K562 (cell line): ENCODE measurements at regions not wholly inside any gene's neighbourhood (a gene's known extent, or its start where the extent isn't known, plus 50 kb on each side); places are given as distances from the start of the nearest gene placed in this dataset.
"Not testable (repeated sequence)": the region's sequence is repeated elsewhere in the genome, so short reads cannot be mapped to it uniquely, and the experiment has no call there.

Source experiments
- EHMT2 ChIP-seq: fragments of 450-650 bp; IDR thresholded peaks from 2 replicates; pipeline ENCODE4 v1.6.1; 2018; ENCODE audit warnings: antibody characterized with exemption
- EP300 ChIP-seq: IDR thresholded peaks from 2 replicates; pipeline ENCODE4 v1.6.1; 2012; ENCODE audit warnings: low read length, improper control_type of control experiment
- POLR2AphosphoS5 ChIP-seq: IDR thresholded peaks from 2 replicates; pipeline ENCODE4 v1.6.1; 2011; ENCODE audit warnings: mild to moderate bottlenecking, low read depth, low read length, moderate library complexity; ENCODE audit not compliant: control insufficient read depth, insufficient read depth
- WHSC1 ChIP-seq: IDR thresholded peaks from one replicate; pipeline ENCODE4 v1.6.1; 2012; ENCODE audit warnings: low read length, control low read depth, inconsistent platforms
- ZBED1 ChIP-seq: IDR thresholded peaks from 2 replicates; pipeline ENCODE4 v1.6.1; 2014

- TF ChIP-seq POLR2AphosphoS5, EHMT2, WHSC1, EP300, ZBED1: not testable (repeated sequence)
Observed at GRCh38 chr1:121019715-121020349, 130.3 kb downstream of the PPIAL4A start.
